MM.1S (cell line): ENCODE measurements at regions not wholly inside any gene's neighbourhood (a gene's known extent, or its start where the extent isn't known, plus 50 kb on each side); places are given as distances from the start of the nearest gene placed in this dataset.

Experiments
- CTCF ChIP-seq: fragments of 300-600 bp; sonication (generic); IDR thresholded peaks from 2 replicates; pipeline ENCODE4 v1.5.1; 2016; ENCODE audit warnings: antibody characterized with exemption, low read length, mixed read lengths
- EZH2 ChIP-seq: fragments of 300-600 bp; sonication (generic); optimal IDR thresholded peaks from 2 replicates; pipeline ENCODE3; 2017; ENCODE audit warnings: low read depth, mild to moderate bottlenecking, antibody characterized with exemption, low read length, mixed read lengths

DNA sequence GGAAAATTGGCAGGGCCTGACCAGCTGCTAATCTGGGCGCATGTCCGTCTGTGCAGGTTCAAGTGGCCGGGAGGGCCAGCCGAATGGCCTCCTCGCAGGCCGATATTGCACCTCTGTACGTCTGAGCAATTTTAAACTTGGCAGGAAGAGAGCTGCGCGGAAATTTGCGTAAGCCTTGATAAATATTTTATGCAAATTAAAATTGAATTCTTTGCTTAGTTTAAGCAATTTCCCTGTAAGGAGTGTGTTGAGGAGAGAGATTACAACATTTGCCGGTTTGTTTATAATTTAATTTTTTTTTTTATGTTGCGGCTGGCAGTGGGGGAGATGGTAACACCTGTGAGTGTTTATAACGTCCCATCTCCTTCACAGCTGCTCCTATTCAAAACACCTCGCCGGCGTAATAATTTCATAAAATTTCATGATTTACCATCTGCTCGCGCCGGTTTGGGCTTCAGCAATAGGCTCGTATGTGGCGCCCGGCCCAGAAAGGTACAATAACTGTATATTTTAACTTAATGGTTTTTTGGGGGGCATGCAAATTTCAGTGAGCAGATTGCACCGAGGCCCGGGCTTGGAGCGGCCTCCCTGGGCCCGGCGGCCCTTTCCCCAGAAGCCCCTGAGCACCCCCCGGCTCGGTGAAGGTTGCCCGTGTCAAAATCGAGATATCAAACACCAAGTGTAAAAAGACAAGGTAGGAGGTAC, 269.4 kb upstream of the MVB12B start:
- TF ChIP-seq CTCF: no peak
- TF ChIP-seq EZH2: no peak
